Esophagus squamous epithelium (tissue), 4 donors: ENCODE measurements at regions not wholly inside any gene's neighbourhood (a gene's known extent, or its start where the extent isn't known, plus 50 kb on each side); places are given as distances from the start of the nearest gene placed in this dataset.
"Not testable (repeated sequence)": the region's sequence is repeated elsewhere in the genome, so short reads cannot be mapped to it uniquely, and the experiment has no call there.

Experiments
- POLR2A ChIP-seq, 4 donors: fragments of 450-650 bp; IDR thresholded peaks; one replicate each; pipeline ENCODE4 v1.6.1; 2017; ENCODE audit warnings: antibody characterized with exemption in 4 of 4, mild to moderate bottlenecking in 4 of 4, moderate library complexity in 3 of 4
- TF ChIP-seq, protein P1 (sequence below), 6 experiments: fragments of 450-650 bp in 4 of 6; fragments of 200-600 bp in 2 of 6; sonication (generic) in 2 of 6; IDR thresholded peaks; one replicate each; pipeline ENCODE4 v1.5.1; 2016 to 2019; ENCODE audit warnings: antibody characterized with exemption in 6 of 6, mild to moderate bottlenecking in 4 of 6, moderate library complexity in 4 of 6

DNA sequence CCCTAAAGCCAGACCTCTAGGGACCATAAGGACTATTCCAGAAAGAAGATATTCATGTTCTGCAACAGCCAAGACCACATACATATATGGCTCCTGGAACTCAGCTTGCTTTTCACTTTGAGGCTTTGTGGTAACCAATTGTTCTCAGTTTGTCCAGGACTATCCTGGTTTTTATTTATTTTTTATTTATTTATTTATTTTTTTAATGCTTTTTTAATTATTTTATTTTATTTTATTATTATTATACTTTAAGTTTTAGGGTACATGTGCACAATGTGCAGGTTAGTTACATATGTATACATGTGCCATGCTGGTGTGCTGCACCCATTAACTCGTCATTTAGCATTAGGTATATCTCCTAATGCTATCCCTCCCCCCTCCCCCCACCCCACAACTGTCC lies 201.1 kb downstream of the DIO2 start:
- TF ChIP-seq, protein P1, sequence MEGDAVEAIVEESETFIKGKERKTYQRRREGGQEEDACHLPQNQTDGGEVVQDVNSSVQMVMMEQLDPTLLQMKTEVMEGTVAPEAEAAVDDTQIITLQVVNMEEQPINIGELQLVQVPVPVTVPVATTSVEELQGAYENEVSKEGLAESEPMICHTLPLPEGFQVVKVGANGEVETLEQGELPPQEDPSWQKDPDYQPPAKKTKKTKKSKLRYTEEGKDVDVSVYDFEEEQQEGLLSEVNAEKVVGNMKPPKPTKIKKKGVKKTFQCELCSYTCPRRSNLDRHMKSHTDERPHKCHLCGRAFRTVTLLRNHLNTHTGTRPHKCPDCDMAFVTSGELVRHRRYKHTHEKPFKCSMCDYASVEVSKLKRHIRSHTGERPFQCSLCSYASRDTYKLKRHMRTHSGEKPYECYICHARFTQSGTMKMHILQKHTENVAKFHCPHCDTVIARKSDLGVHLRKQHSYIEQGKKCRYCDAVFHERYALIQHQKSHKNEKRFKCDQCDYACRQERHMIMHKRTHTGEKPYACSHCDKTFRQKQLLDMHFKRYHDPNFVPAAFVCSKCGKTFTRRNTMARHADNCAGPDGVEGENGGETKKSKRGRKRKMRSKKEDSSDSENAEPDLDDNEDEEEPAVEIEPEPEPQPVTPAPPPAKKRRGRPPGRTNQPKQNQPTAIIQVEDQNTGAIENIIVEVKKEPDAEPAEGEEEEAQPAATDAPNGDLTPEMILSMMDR (IDR thresholded peaks at IDR 0.05): not testable (repeated sequence)
- not testable (repeated sequence) for TF ChIP-seq POLR2A (IDR thresholded peaks at IDR 0.05)
